ENCODE measurements at regions not wholly inside any gene's neighbourhood (a gene's known extent, or its start where the extent isn't known, plus 50 kb on each side); places are given as distances from the start of the nearest gene placed in this dataset.

- DNase-seq: no peak
- intact Hi-C loops (cut with DNase I): no loop called here
Observed at GRCh38 chr2:216808805-216809425, 50.9 kb downstream of the TNP1 start.

- intact Hi-C loops (cut with DNase I): no loop called here
- peak in 1 of 42 donors; percentile 28 for DNase-seq
Observed at GRCh38 chr2:216807857-216808272, 52.0 kb downstream of the TNP1 start.

- intact Hi-C loops (cut with DNase I): no loop called here
- peak in 20 of 42 donors; percentile 8 to 49 (median 33) for DNase-seq
Observed at GRCh38 chr2:216804357-216805350, 55.2 kb downstream of the TNP1 start.

GRCh38 chr2:216803791-216804190, 56.1 kb downstream of the TNP1 start:
- intact Hi-C loops (cut with DNase I): no loop called here
- peak in 8 of 42 donors; percentile 17 to 48 (median 28) for DNase-seq

GRCh38 chr2:216802516-216803215, 57.2 kb downstream of the TNP1 start:
- intact Hi-C loops (cut with DNase I): no loop called here
- peak in 6 of 42 donors; percentile 16 to 55 (median 22) for DNase-seq

GRCh38 chr2:216800836-216801235, 59.0 kb downstream of the TNP1 start:
- intact Hi-C loops (cut with DNase I): no loop called here

GRCh38 chr2:216799873-216800431, 59.9 kb downstream of the TNP1 start:
- DNase-seq: no peak
- intact Hi-C loops (cut with DNase I): no loop called here

More at GRCh38 chr2:216800836-216801235, 59.0 kb downstream of the TNP1 start:
- DNase-seq: no peak

- intact Hi-C loops (cut with DNase I): no loop called here
- DNase-seq: no peak
Observed at GRCh38 chr2:216796115-216796840, 63.6 kb downstream of the TNP1 start.

GRCh38 chr2:216793386-216793785, 66.5 kb downstream of the TNP1 start:
- intact Hi-C loops (cut with DNase I): no loop called here
- DNase-seq: no peak

GRCh38 chr2:216792222-216793021, 67.4 kb downstream of the TNP1 start:
- intact Hi-C loops (cut with DNase I): no loop called here
- DNase-seq: no peak

GRCh38 chr2:216791303-216791702, 68.6 kb downstream of the TNP1 start:
- DNase-seq: no peak
- intact Hi-C loops (cut with DNase I): no loop called here

- intact Hi-C loops (cut with DNase I): no loop called here
- DNase-seq: no peak
Observed at GRCh38 chr2:216789081-216789480, 70.8 kb downstream of the TNP1 start.

GRCh38 chr2:216787851-216788540, 71.9 kb downstream of the TNP1 start:
- intact Hi-C loops (cut with DNase I): no loop called here
- no peak for DNase-seq

GRCh38 chr2:216786676-216787075, 73.2 kb downstream of the TNP1 start:
- intact Hi-C loops (cut with DNase I): no loop called here
- no peak for DNase-seq

GRCh38 chr2:216784456-216784855, 75.4 kb downstream of the TNP1 start:
- intact Hi-C loops (cut with DNase I): no loop called here
- no peak for DNase-seq

GRCh38 chr2:216781709-216782108, 78.2 kb downstream of the TNP1 start:
- intact Hi-C loops (cut with DNase I): no loop called here
- DNase-seq: no peak

GRCh38 chr2:216780843-216781242, 79.0 kb downstream of the TNP1 start:
- intact Hi-C loops (cut with DNase I): no loop called here
- DNase-seq: no peak

Measured in head of caudate nucleus (tissue), 42 donors.